Psoas muscle (tissue), 7 donors: ENCODE measurements at regions not wholly inside any gene's neighbourhood (a gene's known extent, or its start where the extent isn't known, plus 50 kb on each side); places are given as distances from the start of the nearest gene placed in this dataset.

Experiments used
- ATAC-seq, 4 donors: fragments of 200-7000 bp; cut with Tn5 transposase; one replicate each; pipeline ENCODE4 v1.9.1; 2020; ENCODE audit warnings: moderate library complexity in 3 of 4, mild to moderate bottlenecking in 2 of 4
- DNase-seq, 2 donors: peaks; one replicate each; pipeline ENCODE4 v3.0.0-alpha.2; 2020
- H3K27ac ChIP-seq: fragments of 200-600 bp; one replicate; pipeline ENCODE4 v1.8.0; 2022
- H3K27me3 ChIP-seq, 3 donors: fragments of 200-600 bp in 1 of 3; one replicate each; pipeline versions ENCODE4 v1.6.1 to v1.8.0; 2013 to 2022; ENCODE audit warnings: low read length in 2 of 3, mild to moderate bottlenecking in 2 of 3, moderate library complexity in 1 of 3; ENCODE audit not compliant: insufficient read depth in 3 of 3
- H3K36me3 ChIP-seq, 2 donors: fragments of 200-600 bp in 1 of 2; one replicate each; pipeline versions ENCODE4 v1.6.1 to v1.8.0; 2013 to 2022; ENCODE audit warnings: low read depth in 1 of 2, mild to moderate bottlenecking in 1 of 2, moderate library complexity in 1 of 2; ENCODE audit not compliant: insufficient read depth in 1 of 2
- H3K4me1 ChIP-seq: fragments of 200-600 bp; one replicate; pipeline ENCODE4 v1.8.0; 2022
- H3K4me3 ChIP-seq: fragments of 200-600 bp; one replicate; pipeline ENCODE4 v1.8.0; 2022; ENCODE audit warnings: mild to moderate bottlenecking
- H3K9me3 ChIP-seq: fragments of 200-600 bp; one replicate; pipeline ENCODE4 v1.8.0; 2022
- CTCF ChIP-seq: fragments of 200-600 bp; IDR thresholded peaks from one replicate; pipeline ENCODE4 v1.8.0; 2022; ENCODE audit warnings: antibody characterized with exemption
- WGBS, 3 donors: extraction: QIAGEN DNeasy Blood & Tissue Kit; methylation state at CpG; one replicate each; pipeline versions ENCODE4 v1.1.6 to v1.1.7; 2013; 5-methylcytosine and 5-hydroxymethylcytosine counted together
- intact Hi-C, 2 donors: fragments of 100-400 bp; cut with DNase I; formaldehyde crosslinking; loops; one replicate each; pipeline versions ENCODE4 v1.11.0 to v1.14.2; 2022
- donor health status: healthy with polysubstance abuse.
- donor health status: DM: no; HTN: no; CAD: no; lungs with moderate emphysema.
- donor health status: Bipolar disorder and iron deficiency.
- donor health status: healthy.
- donor health status: DM: yes; HTN: yes; CAD: no.
- donor health status: DM: no; HTN: no; CAD: no.
- donor health status: DM: yes; HTN: yes; CAD: no.

- WGBS, 3 donors, result 63 to 73% (median 66%) methylated on average over 5 of the region's 5 CpGs
- TF ChIP-seq CTCF, result no peak
- no peak for ATAC-seq
- H3K4me1 ChIP-seq, result no peaks in the 10 kb centered on the region
- H3K36me3 ChIP-seq, result no peaks in the 10 kb centered on the region
- DNase-seq, result no peak
- no peaks in the 10 kb centered on the region for H3K27me3 ChIP-seq
- intact Hi-C loops, result no loop called here
- no peak overlapping the region for H3K27ac ChIP-seq
- H3K4me3 ChIP-seq, result no peak overlapping the region
- H3K9me3 ChIP-seq, result no peaks in the 10 kb centered on the region
Measured at GRCh38 chr4:19879330-19879729, 372.4 kb upstream of the SLIT2 start.

DNA sequence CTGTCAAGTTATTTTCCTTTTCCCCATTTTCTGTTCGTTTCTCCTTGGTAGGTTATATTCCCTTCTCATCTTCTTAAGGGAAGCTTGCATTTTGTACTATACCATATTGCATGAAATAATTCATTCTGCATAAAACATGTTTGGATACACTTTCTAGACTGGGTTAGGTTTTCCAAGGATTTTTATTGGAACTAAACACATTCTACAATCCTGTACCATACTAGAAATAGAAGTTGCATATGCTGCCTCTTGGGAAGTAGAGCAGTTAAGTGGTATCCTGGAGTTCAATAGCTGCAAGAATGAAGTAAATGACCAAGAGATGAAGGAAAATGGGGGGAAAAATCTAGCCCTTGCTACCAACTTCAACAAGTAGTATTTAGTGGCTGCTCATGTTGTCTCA, 393.7 kb upstream of the SLIT2 start:
- TF ChIP-seq CTCF, result no peak
- intact Hi-C loops, result no loop called here
- 71 to 75% (median 71%) methylated on average over 1 of the region's 1 CpG for WGBS, 3 donors
- H3K4me1 ChIP-seq, result no peaks in the 10 kb centered on the region
- H3K9me3 ChIP-seq, result no peaks in the 10 kb centered on the region
- no peaks in the 10 kb centered on the region for H3K27me3 ChIP-seq
- no peaks in the 10 kb centered on the region for H3K36me3 ChIP-seq
- no peak for DNase-seq
- no peak overlapping the region for H3K4me3 ChIP-seq
- no peak for ATAC-seq
- no peak overlapping the region for H3K27ac ChIP-seq

DNA sequence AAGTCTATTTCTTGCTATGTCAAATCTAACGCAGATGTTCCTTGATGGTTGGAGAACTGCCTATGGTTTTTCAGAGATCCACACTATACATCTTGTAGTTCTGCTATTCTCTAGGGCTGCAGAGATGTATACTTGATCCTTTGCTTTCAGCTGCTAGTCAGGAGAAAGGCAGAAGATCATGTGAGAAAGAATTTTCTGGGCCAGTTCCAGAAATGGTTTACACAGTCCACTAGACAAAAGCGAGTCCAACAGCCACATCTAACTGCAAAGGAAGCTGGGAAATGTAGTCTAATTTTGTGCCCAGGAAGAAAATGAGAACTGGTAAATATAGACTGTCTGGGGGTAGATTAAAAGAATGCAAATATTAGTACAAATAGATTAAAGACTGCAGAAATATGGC, 394.3 kb upstream of the SLIT2 start:
- no peak for ATAC-seq
- no peak overlapping the region for H3K4me3 ChIP-seq
- no peaks in the 10 kb centered on the region for H3K36me3 ChIP-seq
- H3K4me1 ChIP-seq, result no peaks in the 10 kb centered on the region
- 43 to 52% (median 43%) methylated on average over 2 of the region's 2 CpGs for WGBS, 3 donors
- intact Hi-C loops, result no loop called here
- no peak for DNase-seq
- no peaks in the 10 kb centered on the region for H3K27me3 ChIP-seq
- TF ChIP-seq CTCF, result no peak
- no peaks in the 10 kb centered on the region for H3K9me3 ChIP-seq
- H3K27ac ChIP-seq, result no peak overlapping the region

- Histone ChIP-seq H3K27me3 (no peaks in the 10 kb centered on the region), H3K27ac (no peak overlapping the region), H3K4me3 (no peak overlapping the region), H3K9me3 (no peaks in the 10 kb centered on the region), H3K36me3 (no peaks in the 10 kb centered on the region), H3K4me1 (no peaks in the 10 kb centered on the region)
- no peak for ATAC-seq
- DNase-seq, result no peak
- no peak for TF ChIP-seq CTCF
- intact Hi-C loops, result no loop called here
- 56 to 75% (median 72%) methylated on average over 5 of the region's 5 CpGs for WGBS, 3 donors
Measured at GRCh38 chr4:19850909-19851308, 400.8 kb upstream of the SLIT2 start.

DNA sequence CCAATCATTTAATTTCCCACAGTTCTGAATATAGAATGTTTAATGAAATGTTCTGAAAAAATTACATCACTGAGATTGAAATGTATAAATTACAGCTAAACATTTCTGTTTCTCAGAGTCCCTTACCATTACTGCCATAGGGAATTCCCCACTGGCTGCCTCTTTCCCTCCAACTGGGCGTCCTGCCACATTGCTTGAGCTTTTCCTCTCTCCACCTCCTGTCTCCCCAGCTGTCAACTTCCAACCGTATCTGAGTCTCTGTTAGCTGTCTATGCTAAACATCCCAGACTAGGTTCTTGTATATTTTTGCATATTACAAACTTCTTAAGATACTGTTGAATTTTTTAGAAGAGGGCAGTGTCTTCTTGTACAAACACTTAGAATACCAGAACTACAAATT, 407.3 kb upstream of the SLIT2 start:
- no peaks in the 10 kb centered on the region for H3K4me1 ChIP-seq
- TF ChIP-seq CTCF, result no peak
- no peak overlapping the region for H3K4me3 ChIP-seq
- no peaks in the 10 kb centered on the region for H3K27me3 ChIP-seq
- intact Hi-C loops, result no loop called here
- DNase-seq (no peak), ATAC-seq (no peak)
- no peaks in the 10 kb centered on the region for H3K9me3 ChIP-seq
- H3K27ac ChIP-seq, result no peak overlapping the region
- no peaks in the 10 kb centered on the region for H3K36me3 ChIP-seq
- 11 to 17% (median 13%) methylated on average over 2 of the region's 2 CpGs for WGBS, 3 donors
